ENCODE measurements at regions not wholly inside any gene's neighbourhood (a gene's known extent, or its start where the extent isn't known, plus 50 kb on each side); places are given as distances from the start of the nearest gene placed in this dataset.

DNA sequence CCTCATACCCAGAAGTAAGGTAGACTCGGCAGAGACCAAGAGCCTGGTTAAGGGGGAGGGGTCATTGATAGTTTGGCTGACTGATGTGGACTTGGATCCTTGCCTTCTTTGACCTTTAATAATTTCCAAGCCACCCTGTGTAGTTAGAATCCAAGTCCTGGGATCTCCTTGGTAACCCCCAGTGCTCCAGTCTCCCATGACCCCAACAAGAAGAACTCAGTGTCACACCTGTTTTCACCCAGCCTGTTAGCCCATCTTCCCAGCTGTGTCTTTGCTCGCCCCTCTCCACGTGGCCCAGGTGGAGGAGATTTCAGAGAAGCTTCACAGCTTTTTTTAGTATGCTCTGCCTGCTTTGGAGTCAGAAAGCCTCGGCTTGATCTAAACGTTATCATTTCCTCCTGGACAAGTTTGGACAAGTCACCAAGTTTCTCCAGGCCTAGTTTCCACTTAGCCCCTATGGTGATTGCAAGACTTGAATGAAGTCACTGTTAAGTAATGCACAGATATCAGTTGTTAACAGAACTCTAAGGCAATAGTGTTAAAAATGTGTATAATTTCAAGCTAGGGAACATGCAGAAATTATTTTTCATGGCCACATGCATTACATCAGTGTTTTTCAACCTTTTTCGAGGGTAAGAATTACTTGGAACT is 170.0 kb downstream of the TMEM38B start:
- Histone ChIP-seq H3K27me3 (no peaks in the 10 kb centered on the region), H3K9me3 (peaks cover 0 to 4% (median 0%) of the 10 kb centered on the region in 4 donors), H3K36me3 (no peaks in the 10 kb centered on the region), H3K4me3 (no peak overlapping the region), H3K4me1 (no peaks in the 10 kb centered on the region), H3K27ac (no peak overlapping the region)
- 68 to 69% methylated on average over 6 of the region's 6 CpGs for WGBS, 2 donors
- TF ChIP-seq, protein P1, sequence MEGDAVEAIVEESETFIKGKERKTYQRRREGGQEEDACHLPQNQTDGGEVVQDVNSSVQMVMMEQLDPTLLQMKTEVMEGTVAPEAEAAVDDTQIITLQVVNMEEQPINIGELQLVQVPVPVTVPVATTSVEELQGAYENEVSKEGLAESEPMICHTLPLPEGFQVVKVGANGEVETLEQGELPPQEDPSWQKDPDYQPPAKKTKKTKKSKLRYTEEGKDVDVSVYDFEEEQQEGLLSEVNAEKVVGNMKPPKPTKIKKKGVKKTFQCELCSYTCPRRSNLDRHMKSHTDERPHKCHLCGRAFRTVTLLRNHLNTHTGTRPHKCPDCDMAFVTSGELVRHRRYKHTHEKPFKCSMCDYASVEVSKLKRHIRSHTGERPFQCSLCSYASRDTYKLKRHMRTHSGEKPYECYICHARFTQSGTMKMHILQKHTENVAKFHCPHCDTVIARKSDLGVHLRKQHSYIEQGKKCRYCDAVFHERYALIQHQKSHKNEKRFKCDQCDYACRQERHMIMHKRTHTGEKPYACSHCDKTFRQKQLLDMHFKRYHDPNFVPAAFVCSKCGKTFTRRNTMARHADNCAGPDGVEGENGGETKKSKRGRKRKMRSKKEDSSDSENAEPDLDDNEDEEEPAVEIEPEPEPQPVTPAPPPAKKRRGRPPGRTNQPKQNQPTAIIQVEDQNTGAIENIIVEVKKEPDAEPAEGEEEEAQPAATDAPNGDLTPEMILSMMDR (IDR thresholded peaks at IDR 0.05), result no peak
- TF ChIP-seq EP300 (IDR thresholded peaks at IDR 0.05), result no peak
- TF ChIP-seq POLR2A (IDR thresholded peaks at IDR 0.05), result no peak
- no peak for DNase-seq (ENCODE audit: low spot score in 2 of 2)

GRCh38 chr9:105865285-105865684 is 170.9 kb downstream of the TMEM38B start:
- H3K36me3 ChIP-seq, result no peaks in the 10 kb centered on the region
- H3K9me3 ChIP-seq, result peaks cover 0 to 4% (median 0%) of the 10 kb centered on the region in 4 donors
- no peaks in the 10 kb centered on the region for H3K4me1 ChIP-seq
- TF ChIP-seq, protein P1 (IDR thresholded peaks at IDR 0.05), result no peak
- TF ChIP-seq EP300 (IDR thresholded peaks at IDR 0.05) (no peak), POLR2A (IDR thresholded peaks at IDR 0.05) (no peak)
- 84 to 88% methylated on average over 4 of the region's 4 CpGs for WGBS, 2 donors
- no peak for DNase-seq (ENCODE audit: low spot score in 2 of 2)
- H3K27ac ChIP-seq, result no peak overlapping the region
- no peak overlapping the region for H3K4me3 ChIP-seq
- H3K27me3 ChIP-seq, result no peaks in the 10 kb centered on the region

DNA sequence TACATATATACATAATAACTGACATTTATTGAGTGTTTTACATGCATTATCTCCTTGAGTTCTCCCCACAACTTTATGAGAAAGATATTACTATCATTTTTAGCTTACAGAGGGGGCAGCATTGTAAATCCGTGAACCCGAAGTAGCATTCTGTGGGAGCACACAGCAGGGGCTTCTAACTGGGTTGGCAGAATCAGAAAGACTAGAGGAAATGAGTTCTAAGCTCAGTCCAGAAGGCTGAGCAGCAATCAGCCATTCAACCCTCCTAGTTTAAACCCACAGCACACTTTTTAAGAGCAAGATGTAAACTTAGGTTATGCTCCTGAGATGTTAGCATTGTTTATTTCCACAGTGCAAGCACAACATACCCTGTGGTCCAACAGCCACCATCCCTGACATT is 177.2 kb downstream of the TMEM38B start:
- no peaks in the 10 kb centered on the region for H3K4me1 ChIP-seq
- no peak for DNase-seq (ENCODE audit: low spot score in 2 of 2)
- no peaks in the 10 kb centered on the region for H3K27me3 ChIP-seq
- no peak for TF ChIP-seq EP300 (IDR thresholded peaks at IDR 0.05)
- no peak for TF ChIP-seq POLR2A (IDR thresholded peaks at IDR 0.05)
- TF ChIP-seq, protein P1 (IDR thresholded peaks at IDR 0.05), result no peak
- no peak overlapping the region for H3K4me3 ChIP-seq
- WGBS, 2 donors, result 30 to 51% methylated on average over 2 of the region's 2 CpGs
- H3K36me3 ChIP-seq, result no peaks in the 10 kb centered on the region
- H3K27ac ChIP-seq, result no peak overlapping the region
- H3K9me3 ChIP-seq, result no peaks in the 10 kb centered on the region

DNA sequence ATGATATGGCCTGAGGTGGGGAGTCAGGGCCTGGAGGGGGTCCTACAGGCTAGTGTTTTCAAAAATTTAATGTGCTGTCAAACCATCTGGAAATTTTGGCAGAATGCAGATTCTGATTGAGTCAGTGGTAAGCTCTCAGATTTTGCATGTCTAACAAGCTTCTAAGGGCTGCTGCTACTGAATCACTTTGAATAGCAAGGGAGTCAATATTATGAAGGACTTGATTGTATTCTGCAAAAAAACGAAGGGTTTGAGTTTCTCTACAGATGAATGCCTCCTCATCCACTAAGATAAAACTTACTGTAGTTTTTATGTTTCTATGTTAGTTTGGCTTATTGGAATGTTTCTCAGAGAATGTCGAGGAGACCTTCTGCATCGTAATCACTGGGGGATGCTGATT is 179.5 kb downstream of the TMEM38B start:
- Histone ChIP-seq H3K27ac (no peak overlapping the region), H3K4me1 (no peaks in the 10 kb centered on the region), H3K36me3 (no peaks in the 10 kb centered on the region), H3K9me3 (no peaks in the 10 kb centered on the region), H3K4me3 (no peak overlapping the region), H3K27me3 (no peaks in the 10 kb centered on the region)
- no peak for DNase-seq (ENCODE audit: low spot score in 2 of 2)
- WGBS, 2 donors, result 50 to 57% methylated on average over 3 of the region's 3 CpGs
- TF ChIP-seq, protein P1 (IDR thresholded peaks at IDR 0.05), result no peak
- TF ChIP-seq EP300 (IDR thresholded peaks at IDR 0.05) (no peak), POLR2A (IDR thresholded peaks at IDR 0.05) (no peak)

GRCh38 chr9:105877721-105878120 is 183.4 kb downstream of the TMEM38B start:
- no peaks in the 10 kb centered on the region for H3K36me3 ChIP-seq
- DNase-seq (ENCODE audit: low spot score in 2 of 2), result no peak
- TF ChIP-seq POLR2A (IDR thresholded peaks at IDR 0.05) (no peak), EP300 (IDR thresholded peaks at IDR 0.05) (no peak)
- no peaks in the 10 kb centered on the region for H3K4me1 ChIP-seq
- no peaks in the 10 kb centered on the region for H3K9me3 ChIP-seq
- no peak overlapping the region for H3K4me3 ChIP-seq
- H3K27ac ChIP-seq, result no peak overlapping the region
- no peaks in the 10 kb centered on the region for H3K27me3 ChIP-seq
- 69 to 83% methylated on average over 1 of the region's 1 CpG for WGBS, 2 donors

DNA sequence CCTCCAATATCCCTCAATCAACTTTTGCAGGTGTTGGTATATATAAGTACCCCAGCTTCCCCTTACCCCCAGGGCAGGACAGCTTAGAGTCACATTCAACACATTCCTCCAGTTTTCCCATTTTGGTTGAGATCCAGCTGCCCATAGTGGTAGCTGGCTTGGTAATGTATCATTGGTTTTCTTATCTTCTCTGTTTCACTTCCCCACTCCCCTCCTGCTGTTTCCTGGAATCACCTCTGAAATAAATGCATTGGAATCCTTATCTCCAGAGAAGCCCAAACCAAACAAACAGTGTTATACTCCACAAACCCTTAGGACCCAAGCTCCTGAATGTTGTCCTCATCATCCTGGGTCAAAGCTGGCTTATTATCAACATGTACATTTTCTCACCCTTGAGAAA is 184.8 kb downstream of the TMEM38B start:
- H3K4me3 ChIP-seq, result no peak overlapping the region
- no peak for TF ChIP-seq EP300 (IDR thresholded peaks at IDR 0.05)
- TF ChIP-seq, protein P1 (IDR thresholded peaks at IDR 0.05), result no peak
- no peak for TF ChIP-seq POLR2A (IDR thresholded peaks at IDR 0.05)
- no peaks in the 10 kb centered on the region for H3K9me3 ChIP-seq
- no peak overlapping the region for H3K27ac ChIP-seq
- DNase-seq (ENCODE audit: low spot score in 2 of 2), result no peak
- no peaks in the 10 kb centered on the region for H3K36me3 ChIP-seq
- H3K27me3 ChIP-seq, result no peaks in the 10 kb centered on the region
- no peaks in the 10 kb centered on the region for H3K4me1 ChIP-seq
